ENCODE measurements at regions not wholly inside any gene's neighbourhood (a gene's known extent, or its start where the extent isn't known, plus 50 kb on each side); places are given as distances from the start of the nearest gene placed in this dataset.

- no peak overlapping the region for H3K27ac ChIP-seq
- DNase-seq (ENCODE audit: low spot score in 2 of 2), result no peak
- no peaks in the 10 kb centered on the region for H3K36me3 ChIP-seq
- 78% methylated on average over 5 of the region's 5 CpGs for WGBS
- TF ChIP-seq CTCF (IDR thresholded peaks at IDR 0.05), result no peak
- TF ChIP-seq EP300 (IDR thresholded peaks at IDR 0.05), result no peak
- TF ChIP-seq POLR2A (IDR thresholded peaks at IDR 0.05), result no peak
- TF ChIP-seq POLR2AphosphoS5 (IDR thresholded peaks at IDR 0.05), result no peak
- no peaks in the 10 kb centered on the region for H3K27me3 ChIP-seq
- H3K4me1 ChIP-seq, result no peaks in the 10 kb centered on the region
- H3K9me3 ChIP-seq, result no peaks in the 10 kb centered on the region
- no peak overlapping the region for H3K4me3 ChIP-seq
These were observed 89.0 kb upstream of the KIAA1217 start for GRCh38 chr10:24119896-24120295.

GRCh38 chr10:24120646-24121045 is 88.3 kb upstream of the KIAA1217 start:
- no peaks in the 10 kb centered on the region for H3K9me3 ChIP-seq
- WGBS, result 70% methylated on average over 1 of the region's 1 CpG
- H3K4me3 ChIP-seq, result no peak overlapping the region
- H3K4me1 ChIP-seq, result no peaks in the 10 kb centered on the region
- H3K36me3 ChIP-seq, result no peaks in the 10 kb centered on the region
- DNase-seq (ENCODE audit: low spot score in 2 of 2), result no peak
- TF ChIP-seq EP300 (IDR thresholded peaks at IDR 0.05) (no peak), CTCF (IDR thresholded peaks at IDR 0.05) (no peak), POLR2AphosphoS5 (IDR thresholded peaks at IDR 0.05) (no peak), POLR2A (IDR thresholded peaks at IDR 0.05) (no peak)
- H3K27ac ChIP-seq, result no peak overlapping the region
- no peaks in the 10 kb centered on the region for H3K27me3 ChIP-seq

- no peak for DNase-seq (ENCODE audit: low spot score in 2 of 2)
- Histone ChIP-seq H3K4me3 (no peak overlapping the region), H3K9me3 (no peaks in the 10 kb centered on the region), H3K27ac (no peak overlapping the region), H3K36me3 (no peaks in the 10 kb centered on the region), H3K4me1 (peaks cover 5% of the 10 kb centered on the region), H3K27me3 (no peaks in the 10 kb centered on the region)
- WGBS, result 56% methylated on average over 2 of the region's 2 CpGs
- TF ChIP-seq POLR2AphosphoS5 (IDR thresholded peaks at IDR 0.05), result no peak
These were observed 81.4 kb upstream of the KIAA1217 start for GRCh38 chr10:24127516-24127915.

GRCh38 chr10:24128066-24128730 is 80.7 kb upstream of the KIAA1217 start:
- Histone ChIP-seq H3K4me3 (no peak overlapping the region), H3K27me3 (no peaks in the 10 kb centered on the region), H3K27ac (no peak overlapping the region), H3K36me3 (no peaks in the 10 kb centered on the region), H3K4me1 (peaks cover 5% of the 10 kb centered on the region), H3K9me3 (no peaks in the 10 kb centered on the region)
- TF ChIP-seq POLR2AphosphoS5 (IDR thresholded peaks at IDR 0.05), result no peak
- TF ChIP-seq EP300 (IDR thresholded peaks at IDR 0.05), result no peak
- no peak for TF ChIP-seq CTCF (IDR thresholded peaks at IDR 0.05)
- 60% methylated on average over 9 of the region's 9 CpGs for WGBS
- no peak for DNase-seq (ENCODE audit: low spot score in 2 of 2)

- TF ChIP-seq POLR2A (IDR thresholded peaks at IDR 0.05) (no peak), EP300 (IDR thresholded peaks at IDR 0.05) (no peak), POLR2AphosphoS5 (IDR thresholded peaks at IDR 0.05) (no peak), CTCF (IDR thresholded peaks at IDR 0.05) (no peak)
- Histone ChIP-seq H3K36me3 (no peaks in the 10 kb centered on the region), H3K4me3 (no peak overlapping the region), H3K27ac (no peak overlapping the region), H3K9me3 (no peaks in the 10 kb centered on the region), H3K4me1 (no peaks in the 10 kb centered on the region), H3K27me3 (no peaks in the 10 kb centered on the region)
- WGBS, result 94% methylated on average over 3 of the region's 3 CpGs
- DNase-seq (ENCODE audit: low spot score in 2 of 2), result no peak
These were observed 76.2 kb upstream of the KIAA1217 start for GRCh38 chr10:24132741-24133140.

- no peak for DNase-seq (ENCODE audit: low spot score in 2 of 2)
- no peak for TF ChIP-seq POLR2A (IDR thresholded peaks at IDR 0.05)
- TF ChIP-seq EP300 (IDR thresholded peaks at IDR 0.05), result no peak
- no peak for TF ChIP-seq CTCF (IDR thresholded peaks at IDR 0.05)
- no peak for TF ChIP-seq POLR2AphosphoS5 (IDR thresholded peaks at IDR 0.05)
- WGBS, result 71% methylated on average over 1 of the region's 1 CpG
These were observed 75.1 kb upstream of the KIAA1217 start for GRCh38 chr10:24133835-24134234.

More at GRCh38 chr10:24133835-24134234, 75.1 kb upstream of the KIAA1217 start:
- Histone ChIP-seq H3K27me3 (no peaks in the 10 kb centered on the region), H3K4me1 (no peaks in the 10 kb centered on the region), H3K27ac (no peak overlapping the region), H3K36me3 (no peaks in the 10 kb centered on the region), H3K4me3 (no peak overlapping the region), H3K9me3 (no peaks in the 10 kb centered on the region)
